ENCODE measurements at regions not wholly inside any gene's neighbourhood (a gene's known extent, or its start where the extent isn't known, plus 50 kb on each side); places are given as distances from the start of the nearest gene placed in this dataset.

- TF ChIP-seq EZH2 (optimal IDR thresholded peaks at IDR 0.05; ENCODE audit: low read depth, low read length): no peak
- TF ChIP-seq CTCF (IDR thresholded peaks at IDR 0.05; ENCODE audit: low read length): no peak
These were observed 122.6 kb upstream of the SMAD3 start for GRCh38 chr15:66942649-66943390.

Measured in MM.1S (cell line).